ENCODE measurements at regions not wholly inside any gene's neighbourhood (a gene's known extent, or its start where the extent isn't known, plus 50 kb on each side); places are given as distances from the start of the nearest gene placed in this dataset.

GRCh38 chr1:29628190-29628589 lies 391.9 kb downstream of the PTPRU start:
- intact Hi-C loops (cut with micrococcal nuclease; ENCODE audit: unreplicated experiment) = no loop called here
- Histone ChIP-seq H3K27me3 (replicated peaks in 1 of 2; ENCODE audit: control insufficient read depth in 2 of 2, insufficient read depth in 2 of 2, low read length in 1 of 2) (peaks cover 2 to 4% of the 10 kb centered on the region in 2 experiments; a peak in 1 of 4 replicates), H4K20me1 (ENCODE audit: control insufficient read depth, insufficient read depth) (no peaks in the 10 kb centered on the region), H3K4me3 (no peak overlapping the region), H3K4me2 (ENCODE audit: control insufficient read depth, insufficient read depth) (no peak overlapping the region), H2AFZ (ENCODE audit: control insufficient read depth, low read depth, low read length) (no peak overlapping the region), H3K27ac (ENCODE audit: control insufficient read depth, insufficient read depth) (no peak overlapping the region), H3K9me3 (replicated peaks; ENCODE audit: control insufficient read depth, insufficient read depth, low read length) (no peaks in the 10 kb centered on the region), H3K36me3 (ENCODE audit: control insufficient read depth in 2 of 2, insufficient read depth in 2 of 2, low read length in 1 of 2) (no peaks in the 10 kb centered on the region), H3K79me2 (ENCODE audit: control insufficient read depth, insufficient read depth, low read length) (no peaks in the 10 kb centered on the region), H3K9ac (ENCODE audit: control insufficient read depth, insufficient read depth, low read length) (no peak overlapping the region), H3K4me1 (ENCODE audit: control insufficient read depth, insufficient read depth, low read length) (no peaks in the 10 kb centered on the region)
- no peak for TF ChIP-seq RELA (IDR thresholded peaks at IDR 0.05; ENCODE audit: borderline replicate concordance, partially characterized antibody)
- no peak for TF ChIP-seq SIX5 (IDR thresholded peaks at IDR 0.05; ENCODE audit: low read depth, low read length, severe bottlenecking)
- no peak for TF ChIP-seq IRF3 (IDR thresholded peaks at IDR 0.05)
- TF ChIP-seq MXI1 (IDR thresholded peaks at IDR 0.05; ENCODE audit: low read depth, low read length) = no peak
- no peak for TF ChIP-seq EED (IDR thresholded peaks at IDR 0.05; ENCODE audit: low read depth)
- no peak for TF ChIP-seq MAX (IDR thresholded peaks at IDR 0.05; ENCODE audit: low read depth, low read length)
- TF ChIP-seq, protein P1, sequence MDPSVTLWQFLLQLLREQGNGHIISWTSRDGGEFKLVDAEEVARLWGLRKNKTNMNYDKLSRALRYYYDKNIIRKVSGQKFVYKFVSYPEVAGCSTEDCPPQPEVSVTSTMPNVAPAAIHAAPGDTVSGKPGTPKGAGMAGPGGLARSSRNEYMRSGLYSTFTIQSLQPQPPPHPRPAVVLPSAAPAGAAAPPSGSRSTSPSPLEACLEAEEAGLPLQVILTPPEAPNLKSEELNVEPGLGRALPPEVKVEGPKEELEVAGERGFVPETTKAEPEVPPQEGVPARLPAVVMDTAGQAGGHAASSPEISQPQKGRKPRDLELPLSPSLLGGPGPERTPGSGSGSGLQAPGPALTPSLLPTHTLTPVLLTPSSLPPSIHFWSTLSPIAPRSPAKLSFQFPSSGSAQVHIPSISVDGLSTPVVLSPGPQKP (IDR thresholded peaks at IDR 0.05; ENCODE audit: low read depth, low read length) = no peak
- no peak for TF ChIP-seq RAD21 (IDR thresholded peaks at IDR 0.05; ENCODE audit: insufficient read depth, low read depth, low read length)
- no peak for TF ChIP-seq SMAD1 (IDR thresholded peaks at IDR 0.05; ENCODE audit: low read depth, partially characterized antibody)
- TF ChIP-seq, protein P2, sequence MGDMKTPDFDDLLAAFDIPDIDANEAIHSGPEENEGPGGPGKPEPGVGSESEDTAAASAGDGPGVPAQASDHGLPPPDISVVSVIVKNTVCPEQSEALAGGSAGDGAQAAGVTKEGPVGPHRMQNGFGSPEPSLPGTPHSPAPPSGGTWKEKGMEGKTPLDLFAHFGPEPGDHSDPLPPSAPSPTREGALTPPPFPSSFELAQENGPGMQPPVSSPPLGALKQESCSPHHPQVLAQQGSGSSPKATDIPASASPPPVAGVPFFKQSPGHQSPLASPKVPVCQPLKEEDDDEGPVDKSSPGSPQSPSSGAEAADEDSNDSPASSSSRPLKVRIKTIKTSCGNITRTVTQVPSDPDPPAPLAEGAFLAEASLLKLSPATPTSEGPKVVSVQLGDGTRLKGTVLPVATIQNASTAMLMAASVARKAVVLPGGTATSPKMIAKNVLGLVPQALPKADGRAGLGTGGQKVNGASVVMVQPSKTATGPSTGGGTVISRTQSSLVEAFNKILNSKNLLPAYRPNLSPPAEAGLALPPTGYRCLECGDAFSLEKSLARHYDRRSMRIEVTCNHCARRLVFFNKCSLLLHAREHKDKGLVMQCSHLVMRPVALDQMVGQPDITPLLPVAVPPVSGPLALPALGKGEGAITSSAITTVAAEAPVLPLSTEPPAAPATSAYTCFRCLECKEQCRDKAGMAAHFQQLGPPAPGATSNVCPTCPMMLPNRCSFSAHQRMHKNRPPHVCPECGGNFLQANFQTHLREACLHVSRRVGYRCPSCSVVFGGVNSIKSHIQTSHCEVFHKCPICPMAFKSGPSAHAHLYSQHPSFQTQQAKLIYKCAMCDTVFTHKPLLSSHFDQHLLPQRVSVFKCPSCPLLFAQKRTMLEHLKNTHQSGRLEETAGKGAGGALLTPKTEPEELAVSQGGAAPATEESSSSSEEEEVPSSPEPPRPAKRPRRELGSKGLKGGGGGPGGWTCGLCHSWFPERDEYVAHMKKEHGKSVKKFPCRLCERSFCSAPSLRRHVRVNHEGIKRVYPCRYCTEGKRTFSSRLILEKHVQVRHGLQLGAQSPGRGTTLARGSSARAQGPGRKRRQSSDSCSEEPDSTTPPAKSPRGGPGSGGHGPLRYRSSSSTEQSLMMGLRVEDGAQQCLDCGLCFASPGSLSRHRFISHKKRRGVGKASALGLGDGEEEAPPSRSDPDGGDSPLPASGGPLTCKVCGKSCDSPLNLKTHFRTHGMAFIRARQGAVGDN (IDR thresholded peaks at IDR 0.05) = no peak
- no peak for TF ChIP-seq TBL1XR1 (IDR thresholded peaks at IDR 0.05; ENCODE audit: low read depth, low read length)
- TF ChIP-seq ZBED1 (IDR thresholded peaks at IDR 0.05; ENCODE audit: borderline replicate concordance) = no peak
- TF ChIP-seq TARDBP (IDR thresholded peaks at IDR 0.05; ENCODE audit: borderline replicate concordance) = no peak
- TF ChIP-seq, protein P3, sequence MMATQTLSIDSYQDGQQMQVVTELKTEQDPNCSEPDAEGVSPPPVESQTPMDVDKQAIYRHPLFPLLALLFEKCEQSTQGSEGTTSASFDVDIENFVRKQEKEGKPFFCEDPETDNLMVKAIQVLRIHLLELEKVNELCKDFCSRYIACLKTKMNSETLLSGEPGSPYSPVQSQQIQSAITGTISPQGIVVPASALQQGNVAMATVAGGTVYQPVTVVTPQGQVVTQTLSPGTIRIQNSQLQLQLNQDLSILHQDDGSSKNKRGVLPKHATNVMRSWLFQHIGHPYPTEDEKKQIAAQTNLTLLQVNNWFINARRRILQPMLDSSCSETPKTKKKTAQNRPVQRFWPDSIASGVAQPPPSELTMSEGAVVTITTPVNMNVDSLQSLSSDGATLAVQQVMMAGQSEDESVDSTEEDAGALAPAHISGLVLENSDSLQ (IDR thresholded peaks at IDR 0.05) = no peak
- no peak for TF ChIP-seq JUND (IDR thresholded peaks at IDR 0.05; ENCODE audit: low read depth, low read length)
- DNase-seq (ENCODE audit: low read depth, low spot score) = no peak
- WGBS (ENCODE audit: insufficient coverage, insufficient replicate concordance, low lambda C conversion rate, missing lambda C conversion rate) = 0% methylated on average over 2 of the region's 2 CpGs
- RAD21 ChIA-PET (ENCODE audit: unreplicated experiment) = no interaction called here
- POLR2A ChIA-PET = no interaction called here
- CTCF ChIA-PET = no interaction called here
- FAIRE-seq = no peak
- no peak for ATAC-seq
- in situ Hi-C loops (cut with MboI) = no loop called here
- SMC1A ChIA-PET (ENCODE audit: uncharacterized antibody, unreplicated experiment) = no interaction called here
- BruUV-seq (replicated peaks) = no TSS peak
